ENCODE measurements at regions not wholly inside any gene's neighbourhood (a gene's known extent, or its start where the extent isn't known, plus 50 kb on each side); places are given as distances from the start of the nearest gene placed in this dataset.

- Histone ChIP-seq H3K36me3 (ENCODE audit: insufficient read depth, low read length) (no peaks in the 10 kb centered on the region), H3K4me1 (ENCODE audit: insufficient read depth, low read length, poor library complexity, severe bottlenecking) (no peaks in the 10 kb centered on the region), H3F3A (ENCODE audit: low read depth) (no peaks in the 10 kb centered on the region), H3K4me3 (ENCODE audit: low read length, poor library complexity, severe bottlenecking) (no peak overlapping the region), H3K4me2 (ENCODE audit: low read depth, low read length, poor library complexity, severe bottlenecking) (no peak overlapping the region), H3K27me3 (ENCODE audit: insufficient read depth, low read length, poor library complexity, severe bottlenecking) (no peaks in the 10 kb centered on the region), H3K9ac (ENCODE audit: low read depth, low read length, poor library complexity, severe bottlenecking) (no peak overlapping the region), H3K9me3 (ENCODE audit: insufficient read depth, low read depth, low read length) (peaks cover 2% of the 10 kb centered on the region; the same call in 1 of the 2 replicates), H4K20me1 (ENCODE audit: insufficient read depth, low read length, poor library complexity, severe bottlenecking) (no peaks in the 10 kb centered on the region), H2AFZ (ENCODE audit: low read length) (no peak overlapping the region), H3K9me2 (replicated peaks; ENCODE audit: low read depth, low read length) (no peaks in the 10 kb centered on the region), H3K79me2 (ENCODE audit: insufficient read depth, low read length) (no peaks in the 10 kb centered on the region)
- TF ChIP-seq EZH2phosphoT487 (IDR thresholded peaks at IDR 0.05; ENCODE audit: borderline replicate concordance) (no peak), CTCF (conservative IDR thresholded peaks at IDR 0.05; ENCODE audit: low read length) (no peak)
These were observed 251.9 kb downstream of the PTPRU start for GRCh38 chr1:29488086-29488793.

GRCh38 chr1:29487291-29487690, 251.0 kb downstream of the PTPRU start:
- Histone ChIP-seq H3K9ac (ENCODE audit: low read depth, low read length, poor library complexity, severe bottlenecking) (no peak overlapping the region), H3K4me1 (ENCODE audit: insufficient read depth, low read length, poor library complexity, severe bottlenecking) (no peaks in the 10 kb centered on the region), H3K4me2 (ENCODE audit: low read depth, low read length, poor library complexity, severe bottlenecking) (no peak overlapping the region), H3K27me3 (ENCODE audit: insufficient read depth, low read length, poor library complexity, severe bottlenecking) (no peaks in the 10 kb centered on the region), H3K9me2 (replicated peaks; ENCODE audit: low read depth, low read length) (no peaks in the 10 kb centered on the region), H4K20me1 (ENCODE audit: insufficient read depth, low read length, poor library complexity, severe bottlenecking) (no peaks in the 10 kb centered on the region), H3F3A (ENCODE audit: low read depth) (no peaks in the 10 kb centered on the region), H2AFZ (ENCODE audit: low read length) (no peak overlapping the region), H3K79me2 (ENCODE audit: insufficient read depth, low read length) (no peaks in the 10 kb centered on the region), H3K4me3 (ENCODE audit: low read length, poor library complexity, severe bottlenecking) (no peak overlapping the region), H3K9me3 (ENCODE audit: insufficient read depth, low read depth, low read length) (peaks cover 2% of the 10 kb centered on the region; the same call in 1 of the 2 replicates), H3K36me3 (ENCODE audit: insufficient read depth, low read length) (no peaks in the 10 kb centered on the region)
- TF ChIP-seq EZH2phosphoT487 (IDR thresholded peaks at IDR 0.05; ENCODE audit: borderline replicate concordance) (no peak), CTCF (conservative IDR thresholded peaks at IDR 0.05; ENCODE audit: low read length) (no peak)

- no peaks in the 10 kb centered on the region for H4K20me1 ChIP-seq (ENCODE audit: insufficient read depth, low read length, poor library complexity, severe bottlenecking)
- H3K27me3 ChIP-seq (ENCODE audit: insufficient read depth, low read length, poor library complexity, severe bottlenecking): no peaks in the 10 kb centered on the region
- no peaks in the 10 kb centered on the region for H3K9me2 ChIP-seq (replicated peaks; ENCODE audit: low read depth, low read length)
- H3K9me3 ChIP-seq (ENCODE audit: insufficient read depth, low read depth, low read length): peaks cover 2% of the 10 kb centered on the region; the same call in 1 of the 2 replicates
- H2AFZ ChIP-seq (ENCODE audit: low read length): no peak overlapping the region
- H3K4me1 ChIP-seq (ENCODE audit: insufficient read depth, low read length, poor library complexity, severe bottlenecking): no peaks in the 10 kb centered on the region
- H3K4me3 ChIP-seq (ENCODE audit: low read length, poor library complexity, severe bottlenecking): no peak overlapping the region
- no peaks in the 10 kb centered on the region for H3K79me2 ChIP-seq (ENCODE audit: insufficient read depth, low read length)
- no peaks in the 10 kb centered on the region for H3K36me3 ChIP-seq (ENCODE audit: insufficient read depth, low read length)
- no peak for TF ChIP-seq CTCF (conservative IDR thresholded peaks at IDR 0.05; ENCODE audit: low read length)
- no peaks in the 10 kb centered on the region for H3F3A ChIP-seq (ENCODE audit: low read depth)
- H3K4me2 ChIP-seq (ENCODE audit: low read depth, low read length, poor library complexity, severe bottlenecking): no peak overlapping the region
- H3K9ac ChIP-seq (ENCODE audit: low read depth, low read length, poor library complexity, severe bottlenecking): no peak overlapping the region
These were observed 249.0 kb downstream of the PTPRU start for GRCh38 chr1:29485096-29485925.
